ENCODE measurements at regions not wholly inside any gene's neighbourhood (a gene's known extent, or its start where the extent isn't known, plus 50 kb on each side); places are given as distances from the start of the nearest gene placed in this dataset.

DNA sequence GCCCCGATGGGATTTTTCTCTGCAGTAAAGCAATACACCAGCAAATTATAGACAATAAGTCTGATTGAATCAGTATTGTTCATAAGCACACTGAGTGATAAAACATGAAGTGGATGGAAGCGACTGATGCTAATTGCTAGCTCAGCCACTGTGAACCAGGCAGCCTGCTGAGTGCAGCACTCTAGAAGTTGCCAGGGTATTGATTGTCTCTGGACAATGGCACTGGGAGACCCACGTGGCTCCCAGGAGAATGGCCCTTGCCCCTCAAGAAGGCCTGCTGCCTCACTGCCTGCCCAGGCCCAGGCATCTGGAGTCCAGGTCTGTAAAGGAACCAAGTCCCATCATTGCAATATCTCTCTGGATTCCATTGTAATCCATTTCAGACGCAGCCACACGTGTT, 80.4 kb upstream of the TCERG1L start:
- TF ChIP-seq, protein P1, sequence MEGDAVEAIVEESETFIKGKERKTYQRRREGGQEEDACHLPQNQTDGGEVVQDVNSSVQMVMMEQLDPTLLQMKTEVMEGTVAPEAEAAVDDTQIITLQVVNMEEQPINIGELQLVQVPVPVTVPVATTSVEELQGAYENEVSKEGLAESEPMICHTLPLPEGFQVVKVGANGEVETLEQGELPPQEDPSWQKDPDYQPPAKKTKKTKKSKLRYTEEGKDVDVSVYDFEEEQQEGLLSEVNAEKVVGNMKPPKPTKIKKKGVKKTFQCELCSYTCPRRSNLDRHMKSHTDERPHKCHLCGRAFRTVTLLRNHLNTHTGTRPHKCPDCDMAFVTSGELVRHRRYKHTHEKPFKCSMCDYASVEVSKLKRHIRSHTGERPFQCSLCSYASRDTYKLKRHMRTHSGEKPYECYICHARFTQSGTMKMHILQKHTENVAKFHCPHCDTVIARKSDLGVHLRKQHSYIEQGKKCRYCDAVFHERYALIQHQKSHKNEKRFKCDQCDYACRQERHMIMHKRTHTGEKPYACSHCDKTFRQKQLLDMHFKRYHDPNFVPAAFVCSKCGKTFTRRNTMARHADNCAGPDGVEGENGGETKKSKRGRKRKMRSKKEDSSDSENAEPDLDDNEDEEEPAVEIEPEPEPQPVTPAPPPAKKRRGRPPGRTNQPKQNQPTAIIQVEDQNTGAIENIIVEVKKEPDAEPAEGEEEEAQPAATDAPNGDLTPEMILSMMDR (IDR thresholded peaks at IDR 0.05): no peak
- TF ChIP-seq POLR2AphosphoS5 (IDR thresholded peaks at IDR 0.05) (no peak), POLR2A (IDR thresholded peaks at IDR 0.05) (no peak)
- no peak overlapping the region for H3K27ac ChIP-seq
- DNase-seq (ENCODE audit: low spot score): no peak
- no peaks in the 10 kb centered on the region for H3K4me1 ChIP-seq (replicated peaks)
- no peaks in the 10 kb centered on the region for H3K9me3 ChIP-seq
- intact Hi-C loops (cut with DNase I): no loop called here
- WGBS: 85% methylated on average over 5 of the region's 5 CpGs
- H3K4me3 ChIP-seq: no peak overlapping the region
- H3K36me3 ChIP-seq: no peaks in the 10 kb centered on the region
- no peaks in the 10 kb centered on the region for H3K27me3 ChIP-seq (replicated peaks; ENCODE audit: insufficient read depth)

DNA sequence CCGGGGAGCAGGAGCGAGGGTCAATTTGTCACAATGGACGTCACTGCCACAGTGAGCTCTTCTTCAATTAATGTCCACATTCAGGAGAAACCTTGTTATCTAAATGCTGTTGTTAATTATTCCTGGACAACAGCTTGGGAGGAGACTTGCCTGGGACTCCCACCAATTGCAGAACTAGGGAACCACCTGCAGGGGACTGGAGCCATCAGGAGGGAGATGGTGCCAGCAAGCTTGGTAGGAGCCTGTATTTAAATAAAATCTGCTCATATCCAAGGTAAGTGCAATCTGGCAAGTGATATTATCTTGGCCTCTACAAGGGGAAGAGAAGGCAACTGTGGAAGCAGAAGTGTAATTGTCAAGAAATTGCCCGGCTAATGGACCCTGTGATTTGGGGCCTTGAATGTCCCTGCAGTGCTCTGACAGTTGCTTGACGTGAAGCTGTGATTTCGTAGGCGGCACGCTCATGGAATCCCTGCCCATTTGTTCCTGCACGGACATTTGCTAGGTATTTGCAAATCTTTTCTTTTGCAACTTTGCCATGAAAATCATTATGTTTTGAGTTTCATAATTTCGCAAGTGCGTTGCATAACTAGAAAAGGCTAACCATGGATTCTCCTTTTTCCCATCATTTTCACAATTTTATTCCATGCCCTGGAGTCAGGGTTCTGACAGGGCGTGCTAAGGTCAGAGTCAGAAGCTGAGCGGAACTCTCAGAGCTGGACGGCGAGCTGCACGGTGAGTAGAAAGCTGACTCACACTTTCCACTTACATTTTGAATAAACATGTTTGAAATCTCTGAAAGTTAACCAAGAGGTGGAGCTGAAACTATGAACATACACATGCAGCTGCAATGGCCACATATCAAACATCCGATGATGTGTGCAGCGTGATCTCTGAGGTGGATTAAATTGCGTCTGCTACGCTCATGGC, 84.9 kb upstream of the TCERG1L start:
- WGBS: 40% methylated on average over 20 of the region's 20 CpGs
- Histone ChIP-seq H3K27ac (no peak overlapping the region), H3K27me3 (replicated peaks; ENCODE audit: insufficient read depth) (peaks cover 2% of the 10 kb centered on the region), H3K36me3 (no peaks in the 10 kb centered on the region), H3K4me3 (no peak overlapping the region), H3K4me1 (replicated peaks) (no peaks in the 10 kb centered on the region), H3K9me3 (no peaks in the 10 kb centered on the region)
- intact Hi-C loops (cut with DNase I): no loop called here
- DNase-seq (ENCODE audit: low spot score): no peak
- TF ChIP-seq, protein P1 (IDR thresholded peaks at IDR 0.05): no peak

DNA sequence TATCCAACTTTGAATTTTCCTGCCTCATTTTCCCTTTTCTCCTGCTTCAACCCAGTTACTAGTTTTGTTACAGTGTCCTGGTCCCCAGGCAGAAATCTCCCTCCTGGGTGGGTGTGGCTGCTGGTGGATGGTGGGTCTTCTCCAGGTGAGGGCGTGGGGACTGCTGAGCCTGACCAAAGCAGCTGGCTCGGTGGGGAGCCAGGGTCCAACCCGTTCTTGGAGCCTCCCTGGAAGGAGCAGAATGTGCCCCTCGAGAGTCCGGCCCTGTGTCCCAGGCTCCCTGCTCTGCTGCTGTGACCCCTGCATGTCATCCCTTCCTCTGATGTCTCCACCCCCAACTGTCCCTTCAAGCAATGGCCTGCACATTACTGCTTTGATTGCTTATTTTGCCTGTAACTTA, 86.6 kb upstream of the TCERG1L start:
- no peaks in the 10 kb centered on the region for H3K36me3 ChIP-seq
- no peaks in the 10 kb centered on the region for H3K9me3 ChIP-seq
- 86% methylated on average over 5 of the region's 5 CpGs for WGBS
- intact Hi-C loops (cut with DNase I): no loop called here
- H3K27ac ChIP-seq: no peak overlapping the region
- H3K4me1 ChIP-seq (replicated peaks): no peaks in the 10 kb centered on the region
- H3K27me3 ChIP-seq (replicated peaks; ENCODE audit: insufficient read depth): peaks cover 2% of the 10 kb centered on the region
- no peak for TF ChIP-seq POLR2A (IDR thresholded peaks at IDR 0.05)
- TF ChIP-seq POLR2AphosphoS5 (IDR thresholded peaks at IDR 0.05): no peak
- TF ChIP-seq, protein P1 (IDR thresholded peaks at IDR 0.05): no peak
- H3K4me3 ChIP-seq: no peak overlapping the region
- DNase-seq (ENCODE audit: low spot score): no peak

DNA sequence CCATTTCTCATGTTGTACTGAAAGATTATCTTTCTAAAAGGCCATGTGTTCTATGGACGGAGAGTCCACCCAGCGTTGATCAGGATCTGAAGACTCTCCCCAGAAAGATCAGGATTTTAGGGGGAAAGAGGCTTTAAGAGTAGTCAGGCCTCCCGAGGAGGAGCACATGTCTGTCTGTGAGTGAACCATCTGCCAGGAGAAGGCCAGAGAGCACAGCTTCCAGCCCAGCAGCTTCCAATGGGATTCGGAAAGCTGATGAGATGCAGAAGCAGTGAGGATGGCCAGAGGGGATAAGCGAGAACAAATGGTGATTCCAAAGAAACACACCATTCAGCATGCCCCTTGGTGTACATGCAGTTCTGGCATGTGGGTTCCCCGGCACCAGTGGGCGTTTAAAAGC, 88.5 kb upstream of the TCERG1L start:
- Histone ChIP-seq H3K4me1 (replicated peaks) (no peaks in the 10 kb centered on the region), H3K4me3 (no peak overlapping the region), H3K9me3 (no peaks in the 10 kb centered on the region), H3K36me3 (no peaks in the 10 kb centered on the region), H3K27ac (no peak overlapping the region), H3K27me3 (replicated peaks; ENCODE audit: insufficient read depth) (peaks cover 2% of the 10 kb centered on the region)
- WGBS: 82% methylated on average over 7 of the region's 7 CpGs
- intact Hi-C loops (cut with DNase I): no loop called here
- no peak for DNase-seq (ENCODE audit: low spot score)
- TF ChIP-seq POLR2AphosphoS5 (IDR thresholded peaks at IDR 0.05): no peak
- TF ChIP-seq, protein P1 (IDR thresholded peaks at IDR 0.05): no peak
- TF ChIP-seq POLR2A (IDR thresholded peaks at IDR 0.05): no peak

DNA sequence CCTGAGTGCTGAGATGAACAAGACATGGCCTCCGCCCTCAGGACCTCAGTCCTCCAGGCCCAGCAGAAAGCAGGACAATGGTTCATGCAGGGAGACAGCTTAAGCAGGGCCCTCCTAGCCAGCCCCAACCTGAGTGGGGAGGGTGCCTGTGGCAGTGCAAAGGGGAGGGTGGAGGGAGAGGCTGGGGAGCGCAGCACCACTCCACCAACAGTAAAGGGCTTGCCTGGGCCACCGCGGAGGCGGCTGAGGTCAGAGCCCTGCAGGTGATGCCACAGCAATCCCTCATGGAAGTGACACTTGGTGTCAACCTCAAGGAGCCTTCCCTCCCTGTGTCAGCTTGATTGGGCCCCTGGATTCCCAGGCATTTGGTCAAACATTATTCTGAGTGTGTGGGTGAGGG, 89.0 kb upstream of the TCERG1L start:
- DNase-seq (ENCODE audit: low spot score): no peak
- Histone ChIP-seq H3K4me3 (no peak overlapping the region), H3K27me3 (replicated peaks; ENCODE audit: insufficient read depth) (peaks cover 2% of the 10 kb centered on the region), H3K9me3 (no peaks in the 10 kb centered on the region), H3K36me3 (no peaks in the 10 kb centered on the region), H3K27ac (no peak overlapping the region), H3K4me1 (replicated peaks) (no peaks in the 10 kb centered on the region)
- WGBS: 69% methylated on average over 5 of the region's 5 CpGs
- intact Hi-C loops (cut with DNase I): no loop called here
- TF ChIP-seq, protein P1 (IDR thresholded peaks at IDR 0.05): no peak
- no peak for TF ChIP-seq POLR2A (IDR thresholded peaks at IDR 0.05)
- TF ChIP-seq POLR2AphosphoS5 (IDR thresholded peaks at IDR 0.05): no peak
